PC-3 (cell line): ENCODE measurements at regions not wholly inside any gene's neighbourhood (a gene's known extent, or its start where the extent isn't known, plus 50 kb on each side); places are given as distances from the start of the nearest gene placed in this dataset.

Experiments
- EZH2 ChIP-seq: fragments of 300-600 bp; sonication (generic); IDR thresholded peaks from one replicate; pipeline ENCODE4 v1.6.1; 2017; ENCODE audit warnings: antibody characterized with exemption, mild to moderate bottlenecking, low read length; ENCODE audit not compliant: unreplicated experiment
- TF ChIP-seq, protein P1 (sequence below): fragments of 300-600 bp; sonication (generic); conservative IDR thresholded peaks from 2 replicates; pipeline ENCODE4 v1.5.1; 2017; ENCODE audit warnings: antibody characterized with exemption, low read depth, mild to moderate bottlenecking, low read length

- TF ChIP-seq, protein P1, sequence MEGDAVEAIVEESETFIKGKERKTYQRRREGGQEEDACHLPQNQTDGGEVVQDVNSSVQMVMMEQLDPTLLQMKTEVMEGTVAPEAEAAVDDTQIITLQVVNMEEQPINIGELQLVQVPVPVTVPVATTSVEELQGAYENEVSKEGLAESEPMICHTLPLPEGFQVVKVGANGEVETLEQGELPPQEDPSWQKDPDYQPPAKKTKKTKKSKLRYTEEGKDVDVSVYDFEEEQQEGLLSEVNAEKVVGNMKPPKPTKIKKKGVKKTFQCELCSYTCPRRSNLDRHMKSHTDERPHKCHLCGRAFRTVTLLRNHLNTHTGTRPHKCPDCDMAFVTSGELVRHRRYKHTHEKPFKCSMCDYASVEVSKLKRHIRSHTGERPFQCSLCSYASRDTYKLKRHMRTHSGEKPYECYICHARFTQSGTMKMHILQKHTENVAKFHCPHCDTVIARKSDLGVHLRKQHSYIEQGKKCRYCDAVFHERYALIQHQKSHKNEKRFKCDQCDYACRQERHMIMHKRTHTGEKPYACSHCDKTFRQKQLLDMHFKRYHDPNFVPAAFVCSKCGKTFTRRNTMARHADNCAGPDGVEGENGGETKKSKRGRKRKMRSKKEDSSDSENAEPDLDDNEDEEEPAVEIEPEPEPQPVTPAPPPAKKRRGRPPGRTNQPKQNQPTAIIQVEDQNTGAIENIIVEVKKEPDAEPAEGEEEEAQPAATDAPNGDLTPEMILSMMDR, result no peak
- TF ChIP-seq EZH2, result no peak
Measured at GRCh38 chr3:59578129-59578528, 528.3 kb upstream of the CFAP20DC start.
